Activated naive CD4-positive, alpha-beta T cell treated with anti-CD3 and anti-CD28 coated beads, Interleukin-2, amount 10 ng/mL, durations not matched to agents 7 days and 5 days (primary cell): ENCODE measurements at regions not wholly inside any gene's neighbourhood (a gene's known extent, or its start where the extent isn't known, plus 50 kb on each side); places are given as distances from the start of the nearest gene placed in this dataset.
"Not testable (repeated sequence)": the region's sequence is repeated elsewhere in the genome, so short reads cannot be mapped to it uniquely, and the experiment has no call there.

ENCODE experiments used
- CTCF ChIA-PET: fragments of 350-600 bp; sonication (Branson Sonifier 250); formaldehyde crosslinking; loops from one replicate; lab custom pipeline; 2021; ENCODE audit warnings: antibody characterized with exemption; lab: Charles Lee
- DNase-seq: peaks from one replicate; pipeline ENCODE4 v3.0.0-alpha.2; 2020
- H3K27ac Mint-ChIP-seq: one replicate; pipeline ENCODE4 v1.8.0; 2021; ENCODE audit warnings: mild to moderate bottlenecking, moderate library complexity, mixed read lengths
- H3K27me3 Mint-ChIP-seq: one replicate; pipeline ENCODE4 v1.8.0; 2021; ENCODE audit warnings: mild to moderate bottlenecking, mixed read lengths
- H3K36me3 Mint-ChIP-seq: one replicate; pipeline ENCODE4 v1.8.0; 2021; ENCODE audit warnings: mixed read lengths
- H3K4me1 Mint-ChIP-seq: one replicate; pipeline ENCODE4 v1.8.0; 2021; ENCODE audit warnings: mixed read lengths
- H3K4me3 Mint-ChIP-seq: one replicate; pipeline ENCODE4 v1.8.0; 2021; ENCODE audit warnings: mild to moderate bottlenecking, moderate library complexity, mixed read lengths
- H3K9me3 Mint-ChIP-seq: one replicate; pipeline ENCODE4 v1.8.0; 2021; ENCODE audit warnings: mixed read lengths

DNA sequence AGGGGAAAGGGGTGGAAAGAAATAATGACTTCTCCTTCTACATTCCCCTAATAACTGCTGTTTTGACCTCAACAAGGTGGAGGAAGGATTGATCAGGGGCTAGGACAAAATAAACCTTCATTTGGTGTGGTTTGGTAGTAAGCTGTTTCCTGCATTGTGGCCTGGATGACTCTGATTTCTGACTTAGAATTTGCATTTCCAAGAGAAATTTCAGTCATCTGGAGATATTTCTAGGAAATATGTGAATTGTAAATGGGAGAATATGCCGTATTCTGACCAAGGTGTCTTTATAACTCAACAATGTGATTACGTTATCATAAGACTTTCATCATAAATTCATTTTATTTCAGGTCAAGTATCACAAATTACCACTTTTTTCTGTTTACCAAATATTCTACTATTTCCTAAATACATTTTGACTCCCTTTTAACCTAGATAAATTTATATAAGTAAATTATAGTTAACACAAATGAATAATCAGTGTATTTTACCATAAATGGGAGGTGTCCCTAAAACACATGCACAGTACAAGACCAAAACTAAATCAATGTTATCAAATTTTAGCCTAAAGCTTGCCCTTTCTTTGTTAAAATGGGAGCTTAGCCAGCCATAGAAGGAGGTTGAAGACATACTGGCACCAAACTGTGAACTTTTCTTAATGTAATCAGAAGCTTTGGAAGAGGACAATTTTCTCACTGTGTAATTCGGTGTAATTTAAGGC is 828.8 kb downstream of the TMTC2 start:
- H3K36me3 Mint-ChIP-seq: no peaks in the 10 kb centered on the region
- no peaks in the 10 kb centered on the region for H3K4me1 Mint-ChIP-seq
- DNase-seq: no peak
- no peak overlapping the region for H3K27ac Mint-ChIP-seq
- H3K27me3 Mint-ChIP-seq: no peaks in the 10 kb centered on the region
- H3K9me3 Mint-ChIP-seq: no peaks in the 10 kb centered on the region
- H3K4me3 Mint-ChIP-seq: no peak overlapping the region
- CTCF ChIA-PET: no interaction called here

DNA sequence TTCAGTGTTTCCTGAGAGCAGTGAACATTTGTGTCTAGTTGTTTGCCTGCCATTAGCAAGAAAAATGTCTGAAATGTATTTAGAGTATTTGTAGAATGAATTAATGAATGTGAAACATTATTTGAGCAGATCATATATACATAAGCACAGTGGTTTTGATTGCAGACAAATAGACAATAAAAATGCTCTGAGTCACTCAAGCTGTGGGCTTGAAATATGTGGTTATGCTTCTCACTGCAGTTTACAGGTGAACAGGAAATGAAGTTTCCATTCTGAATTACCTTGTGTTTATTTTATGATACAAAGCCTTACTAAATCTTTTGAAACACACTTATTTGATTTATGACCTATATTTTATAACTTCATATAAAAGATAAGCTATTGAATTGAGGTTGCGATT is 827.7 kb downstream of the TMTC2 start:
- Mint-ChIP-seq H3K27ac (no peak overlapping the region), H3K36me3 (no peaks in the 10 kb centered on the region), H3K27me3 (no peaks in the 10 kb centered on the region), H3K4me3 (no peak overlapping the region), H3K9me3 (no peaks in the 10 kb centered on the region), H3K4me1 (no peaks in the 10 kb centered on the region)
- CTCF ChIA-PET: no interaction called here
- no peak for DNase-seq

DNA sequence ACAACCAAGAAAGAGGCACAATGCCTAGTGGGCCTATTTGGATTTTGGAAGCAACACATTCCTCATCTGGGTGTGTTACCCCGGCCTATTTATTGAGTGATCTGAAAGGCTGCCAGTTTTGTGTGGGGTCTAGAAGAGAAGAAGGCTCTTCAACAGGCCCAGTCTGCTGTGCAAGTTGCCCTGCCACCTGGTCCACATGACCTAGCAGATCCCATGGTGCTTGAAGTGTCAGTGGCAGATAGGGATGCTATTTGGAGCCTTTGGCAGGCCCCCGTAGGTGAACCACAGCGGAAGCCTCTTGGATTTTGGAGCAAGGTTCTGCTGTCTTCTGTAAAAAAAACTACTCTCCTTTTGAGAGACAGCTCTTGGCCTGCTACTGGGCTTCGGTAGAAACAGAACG is 820.1 kb downstream of the TMTC2 start:
- CTCF ChIA-PET: no interaction called here
- Mint-ChIP-seq H3K9me3 (peaks cover 4% of the 10 kb centered on the region), H3K4me3 (no peak overlapping the region), H3K4me1 (no peaks in the 10 kb centered on the region), H3K27me3 (no peaks in the 10 kb centered on the region), H3K27ac (no peak overlapping the region), H3K36me3 (no peaks in the 10 kb centered on the region)
- no peak for DNase-seq

DNA sequence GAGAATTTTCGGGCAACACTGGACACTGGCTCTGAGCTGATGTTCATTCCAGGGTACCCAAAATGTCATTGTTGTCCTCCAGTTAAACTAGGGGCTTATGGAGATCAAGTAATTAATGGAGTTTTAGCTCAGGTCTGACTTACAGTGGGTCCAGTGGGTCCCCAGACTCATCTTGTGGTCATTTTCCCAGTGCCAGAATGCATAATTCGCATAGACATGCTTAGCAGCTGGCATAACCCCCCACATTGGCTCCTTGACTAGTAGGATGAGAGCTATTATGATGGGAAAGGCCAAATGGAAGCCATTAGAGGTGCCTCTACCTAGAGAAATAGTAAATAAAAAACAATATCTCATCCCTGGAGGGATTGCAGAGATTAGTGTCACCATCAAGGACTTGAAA is 818.9 kb downstream of the TMTC2 start:
- Mint-ChIP-seq H3K4me1 (no peaks in the 10 kb centered on the region), H3K27ac (no peak overlapping the region), H3K36me3 (no peaks in the 10 kb centered on the region), H3K4me3 (no peak overlapping the region), H3K27me3 (no peaks in the 10 kb centered on the region), H3K9me3 (peaks cover 4% of the 10 kb centered on the region)
- CTCF ChIA-PET: no interaction called here
- DNase-seq: no peak

DNA sequence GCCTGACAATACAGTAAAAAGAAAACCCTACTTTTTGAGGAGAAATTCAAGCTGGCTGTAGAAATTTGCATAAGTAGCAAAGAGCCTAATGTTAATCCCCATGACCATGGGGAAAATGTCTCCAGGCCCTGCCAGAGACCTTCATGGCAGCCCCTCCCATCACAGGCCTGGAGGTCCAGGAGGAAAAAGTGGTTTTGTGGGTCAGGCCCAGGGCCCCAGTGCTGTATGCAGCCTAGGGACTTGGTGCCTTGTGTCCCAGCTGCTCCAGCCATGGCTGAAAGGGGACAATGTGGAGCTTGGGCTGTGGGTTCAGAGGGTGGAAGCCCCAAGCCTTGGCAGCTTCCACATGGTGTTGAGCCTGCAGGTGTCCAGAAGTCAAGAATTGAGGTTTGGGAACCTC is 813.2 kb downstream of the TMTC2 start:
- CTCF ChIA-PET, H3K4me3 Mint-ChIP-seq, H3K27ac Mint-ChIP-seq, DNase-seq, H3K27me3 Mint-ChIP-seq, H3K9me3 Mint-ChIP-seq, H3K4me1 Mint-ChIP-seq, H3K36me3 Mint-ChIP-seq: not testable (repeated sequence)

DNA sequence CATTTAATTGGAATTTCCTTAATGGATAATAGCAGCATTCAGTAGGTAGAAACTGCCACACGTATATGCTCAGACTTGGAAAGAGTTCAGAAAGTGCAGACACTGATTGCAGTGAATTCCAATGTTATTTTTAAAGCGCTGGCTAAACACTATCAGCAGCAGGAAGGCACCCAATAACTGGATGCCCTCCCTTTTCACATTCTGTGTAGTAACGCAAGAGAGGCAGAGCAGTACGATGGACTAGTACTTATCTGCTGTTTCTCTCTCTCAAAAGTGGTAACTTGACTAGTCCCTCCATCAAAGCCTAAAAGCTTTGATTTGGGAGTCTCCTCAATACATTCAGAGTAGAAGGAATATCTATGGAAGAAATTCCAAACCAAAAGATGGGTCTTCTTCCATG is 791.0 kb downstream of the TMTC2 start:
- Mint-ChIP-seq H3K4me3 (no peak overlapping the region), H3K36me3 (no peaks in the 10 kb centered on the region), H3K9me3 (peaks cover 1% of the 10 kb centered on the region), H3K27ac (no peak overlapping the region), H3K27me3 (no peaks in the 10 kb centered on the region), H3K4me1 (no peaks in the 10 kb centered on the region)
- CTCF ChIA-PET: no interaction called here
- DNase-seq: no peak

DNA sequence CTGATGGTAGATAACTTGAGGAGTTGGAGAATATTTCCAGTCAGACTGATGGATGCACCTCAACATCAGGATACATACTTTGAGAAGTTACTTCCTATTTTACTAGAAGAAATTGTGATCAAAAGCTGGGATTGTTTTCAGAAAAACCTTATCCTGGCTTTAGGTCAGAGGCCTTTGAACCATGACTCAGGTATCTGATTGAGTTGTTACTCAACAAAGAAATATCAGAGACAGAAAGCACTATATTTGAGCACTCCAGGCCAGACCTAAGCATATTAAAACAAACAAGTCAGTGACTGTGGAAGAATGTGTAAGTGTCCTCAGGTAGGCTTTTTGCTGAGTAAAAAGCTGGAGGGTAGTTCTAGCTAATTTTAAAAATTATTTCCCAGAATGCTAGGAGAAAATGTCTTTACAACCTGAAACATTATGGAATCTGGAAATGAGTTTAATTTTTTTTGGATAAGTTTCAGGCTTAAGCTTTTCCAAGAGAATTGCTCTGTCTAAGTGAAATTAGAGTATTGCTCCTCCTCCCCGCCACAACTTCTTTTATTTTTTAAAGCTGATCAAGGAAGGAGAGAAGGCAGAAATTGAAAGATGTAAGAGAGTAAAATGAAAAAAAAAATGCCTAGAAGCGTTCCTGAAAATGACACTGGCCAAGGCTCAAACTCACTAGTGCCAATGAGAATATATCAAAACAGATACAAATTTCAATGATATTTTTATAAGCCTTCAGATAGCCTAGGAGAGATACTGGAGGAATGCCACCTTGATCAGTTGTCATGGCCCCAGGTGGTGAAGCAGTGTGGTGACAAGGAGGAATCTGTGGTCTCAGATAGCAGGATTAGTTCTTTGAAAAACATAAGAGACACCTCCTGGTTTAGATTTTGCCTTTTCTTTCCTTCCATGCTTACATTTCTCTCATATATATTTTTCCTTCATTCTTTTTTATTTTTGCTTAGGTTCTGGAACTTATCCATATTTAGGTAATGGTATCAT is 790.3 kb downstream of the TMTC2 start:
- Mint-ChIP-seq H3K9me3 (peaks cover 1% of the 10 kb centered on the region), H3K4me3 (no peak overlapping the region), H3K27ac (no peak overlapping the region), H3K27me3 (no peaks in the 10 kb centered on the region), H3K4me1 (no peaks in the 10 kb centered on the region), H3K36me3 (no peaks in the 10 kb centered on the region)
- CTCF ChIA-PET: no interaction called here
- DNase-seq: no peak

DNA sequence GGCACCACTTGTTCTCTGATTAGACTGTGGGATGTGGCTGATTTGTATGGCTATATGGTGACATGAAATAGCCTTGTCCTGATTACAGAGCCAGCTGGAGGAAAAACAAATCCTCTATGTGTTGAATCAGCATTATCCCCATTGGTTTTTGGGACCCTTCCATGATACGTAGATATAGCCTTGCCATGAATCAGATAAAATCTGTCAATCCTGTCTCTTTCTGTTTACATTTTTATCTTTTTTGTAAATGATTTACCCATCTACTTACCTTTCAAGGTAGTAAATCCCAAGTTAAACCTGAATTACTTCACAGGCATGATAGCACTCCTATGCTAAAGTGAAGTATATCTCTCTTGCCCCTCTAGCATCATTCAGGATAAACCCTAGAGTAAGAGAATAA is 789.3 kb downstream of the TMTC2 start:
- CTCF ChIA-PET: no interaction called here
- no peak for DNase-seq
- Mint-ChIP-seq H3K4me3 (no peak overlapping the region), H3K27ac (no peak overlapping the region), H3K4me1 (no peaks in the 10 kb centered on the region), H3K27me3 (no peaks in the 10 kb centered on the region), H3K9me3 (peaks cover 1% of the 10 kb centered on the region), H3K36me3 (no peaks in the 10 kb centered on the region)

DNA sequence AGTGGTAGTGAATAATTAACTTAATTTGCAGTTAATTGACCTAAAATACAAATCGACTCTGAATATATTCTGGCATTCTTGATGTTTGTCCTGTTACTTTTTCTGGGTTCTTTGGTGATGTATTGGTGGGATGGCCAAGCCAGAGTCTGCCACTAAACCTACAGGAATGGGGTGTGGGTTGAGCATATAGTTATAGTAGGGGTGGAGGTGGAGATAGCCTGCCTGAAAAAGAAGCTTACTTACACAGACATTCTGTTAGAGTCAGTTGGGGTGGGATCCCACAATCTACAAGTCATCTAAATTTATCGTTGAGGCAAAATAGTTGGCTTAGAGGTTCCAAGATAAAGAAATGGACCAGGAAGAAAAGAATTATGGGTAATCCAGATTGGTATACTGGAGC is 787.7 kb downstream of the TMTC2 start:
- no peak overlapping the region for H3K27ac Mint-ChIP-seq
- no peaks in the 10 kb centered on the region for H3K36me3 Mint-ChIP-seq
- no peaks in the 10 kb centered on the region for H3K27me3 Mint-ChIP-seq
- H3K4me1 Mint-ChIP-seq: no peaks in the 10 kb centered on the region
- H3K4me3 Mint-ChIP-seq: no peak overlapping the region
- no peak for DNase-seq
- peaks cover 1% of the 10 kb centered on the region for H3K9me3 Mint-ChIP-seq
- CTCF ChIA-PET: no interaction called here

DNA sequence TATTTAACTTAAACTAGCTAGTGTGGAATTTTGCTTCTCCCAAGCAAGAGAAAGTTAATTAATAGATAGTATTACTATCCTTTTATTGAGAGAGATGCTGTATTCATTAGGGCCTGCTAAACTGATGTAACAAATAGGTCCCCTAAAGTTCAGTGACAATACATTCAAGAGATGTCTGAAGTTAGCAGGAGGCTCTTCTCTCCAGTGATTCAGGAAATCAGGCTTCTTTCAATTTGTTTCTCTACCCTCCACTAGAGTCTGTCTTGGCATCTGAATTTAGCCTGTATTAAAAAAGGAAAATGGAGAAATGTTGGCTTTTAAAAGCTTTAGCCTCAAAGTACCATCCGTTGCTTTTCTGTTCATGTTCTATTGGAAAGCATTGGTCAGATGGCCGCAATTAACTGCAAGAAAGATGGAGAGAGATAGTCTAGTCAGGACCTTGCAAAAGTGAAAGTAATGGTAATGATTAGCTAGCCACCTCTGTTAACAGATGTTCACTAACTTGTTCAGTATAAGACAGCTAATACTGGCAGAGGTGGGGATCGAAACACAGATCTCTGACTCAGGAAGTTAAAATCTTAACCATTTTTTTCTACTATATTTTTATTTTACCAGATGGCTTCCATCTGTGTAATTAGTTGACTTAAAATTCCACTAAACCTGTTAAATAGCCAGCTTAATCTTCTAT is 786.8 kb downstream of the TMTC2 start:
- no peak for DNase-seq
- Mint-ChIP-seq H3K36me3 (no peaks in the 10 kb centered on the region), H3K4me3 (no peak overlapping the region), H3K9me3 (peaks cover 1% of the 10 kb centered on the region), H3K4me1 (no peaks in the 10 kb centered on the region), H3K27ac (no peak overlapping the region), H3K27me3 (no peaks in the 10 kb centered on the region)
- CTCF ChIA-PET: no interaction called here

DNA sequence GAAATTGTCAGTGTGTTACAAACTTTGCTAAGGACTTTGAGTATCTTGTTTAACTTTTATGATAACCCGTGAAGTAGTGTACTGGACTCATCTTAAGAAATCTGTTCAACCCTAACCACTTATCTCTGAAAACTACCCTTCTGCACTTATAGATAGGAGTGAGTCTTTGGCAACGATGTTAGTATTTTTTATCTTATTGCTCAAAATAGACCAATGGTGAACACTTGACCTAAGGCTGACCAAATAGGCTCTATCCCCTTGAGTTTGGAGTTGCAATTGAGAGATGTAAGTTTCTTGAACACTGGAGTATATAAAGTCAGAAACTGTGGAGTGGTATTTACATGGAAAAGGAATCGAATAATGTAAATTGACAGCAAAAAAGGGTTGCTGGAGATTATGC is 786.1 kb downstream of the TMTC2 start:
- H3K4me3 Mint-ChIP-seq: no peak overlapping the region
- H3K27ac Mint-ChIP-seq: no peak overlapping the region
- DNase-seq: no peak
- CTCF ChIA-PET: no interaction called here
- H3K27me3 Mint-ChIP-seq: no peaks in the 10 kb centered on the region
- H3K36me3 Mint-ChIP-seq: no peaks in the 10 kb centered on the region
- peaks cover 1% of the 10 kb centered on the region for H3K9me3 Mint-ChIP-seq
- H3K4me1 Mint-ChIP-seq: no peaks in the 10 kb centered on the region

DNA sequence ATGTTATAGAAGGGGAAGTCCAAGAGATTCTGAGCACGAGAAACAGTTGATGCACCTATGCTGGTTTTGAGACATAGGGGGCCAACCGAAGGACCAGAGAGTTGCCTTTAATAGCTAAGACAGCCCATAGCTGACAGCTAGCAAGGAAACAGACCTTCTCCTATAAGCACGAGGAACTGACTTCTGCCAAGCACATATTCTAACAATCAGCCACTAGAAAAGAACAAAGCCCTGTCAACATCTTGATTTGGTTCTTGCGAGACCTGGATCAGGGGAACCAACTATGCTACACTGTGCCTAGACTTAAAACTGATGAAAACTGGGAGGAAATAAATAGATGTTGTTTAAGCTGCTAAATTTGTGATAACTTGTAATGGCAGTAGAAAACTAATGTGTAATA is 785.6 kb downstream of the TMTC2 start:
- DNase-seq: no peak
- H3K27ac Mint-ChIP-seq: no peak overlapping the region
- CTCF ChIA-PET: no interaction called here
- H3K4me1 Mint-ChIP-seq: no peaks in the 10 kb centered on the region
- no peaks in the 10 kb centered on the region for H3K27me3 Mint-ChIP-seq
- H3K36me3 Mint-ChIP-seq: no peaks in the 10 kb centered on the region
- H3K4me3 Mint-ChIP-seq: no peak overlapping the region
- peaks cover 1% of the 10 kb centered on the region for H3K9me3 Mint-ChIP-seq

DNA sequence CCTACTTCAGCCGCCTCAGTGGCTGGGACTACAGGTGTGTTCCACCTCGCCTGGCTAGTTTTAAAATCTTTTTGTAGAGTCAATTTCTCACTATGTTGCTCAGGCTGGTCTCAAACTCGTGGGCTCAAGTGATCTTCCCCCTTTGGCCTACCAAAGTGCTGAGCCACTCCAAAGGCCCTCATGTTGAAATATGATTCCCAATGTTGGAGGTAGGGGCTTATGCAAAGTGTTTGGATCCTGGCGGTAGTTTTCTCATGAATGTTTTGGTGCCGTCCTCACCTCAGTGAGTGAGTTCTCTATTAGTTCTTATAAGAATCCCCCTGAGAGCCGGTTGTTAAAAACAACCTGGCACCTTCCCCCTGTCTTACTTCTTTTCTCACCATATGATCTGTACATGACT is 784.6 kb downstream of the TMTC2 start:
- H3K4me1 Mint-ChIP-seq: no peaks in the 10 kb centered on the region
- no peaks in the 10 kb centered on the region for H3K36me3 Mint-ChIP-seq
- DNase-seq: no peak
- peaks cover 1% of the 10 kb centered on the region for H3K9me3 Mint-ChIP-seq
- H3K27me3 Mint-ChIP-seq: no peaks in the 10 kb centered on the region
- no peak overlapping the region for H3K27ac Mint-ChIP-seq
- H3K4me3 Mint-ChIP-seq: no peak overlapping the region
- CTCF ChIA-PET: no interaction called here

DNA sequence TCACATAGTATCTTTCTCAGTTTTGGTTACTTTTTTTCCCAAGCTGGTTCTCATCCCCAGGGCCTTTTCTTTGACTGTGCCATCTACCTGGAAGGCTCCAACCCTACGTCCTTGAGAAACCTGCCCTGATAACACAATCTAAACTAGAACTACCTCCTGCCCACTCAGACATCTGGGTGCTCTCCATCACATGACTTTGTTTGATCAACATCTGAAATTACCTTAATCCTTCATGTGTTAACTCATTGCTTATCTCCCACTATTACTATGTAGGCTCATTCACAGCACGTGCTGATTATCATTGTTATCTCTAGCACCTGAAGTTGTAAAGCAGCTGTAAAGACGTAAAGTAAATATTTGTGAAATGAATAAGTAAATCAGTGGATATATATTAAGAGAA is 784.0 kb downstream of the TMTC2 start:
- CTCF ChIA-PET: no interaction called here
- no peak for DNase-seq
- Mint-ChIP-seq H3K27me3 (no peaks in the 10 kb centered on the region), H3K27ac (no peak overlapping the region), H3K4me1 (no peaks in the 10 kb centered on the region), H3K4me3 (no peak overlapping the region), H3K36me3 (no peaks in the 10 kb centered on the region), H3K9me3 (peaks cover 1% of the 10 kb centered on the region)
